ENCODE measurements at regions not wholly inside any gene's neighbourhood (a gene's known extent, or its start where the extent isn't known, plus 50 kb on each side); places are given as distances from the start of the nearest gene placed in this dataset.
A peak's percentile ranks its signal among the peaks of the same experiment; 100 is the strongest.

GRCh38 chr1:8259498-8260290 lies 58.2 kb upstream of the SLC45A1 start (continued):
- 0 out of 2 replicates have a peak, but pooled peaks have one; percentile 6 for TF ChIP-seq PRMT3 (CRISPR knock-in tag; IDR thresholded peaks at IDR 0.05; ENCODE audit: borderline replicate concordance, low read depth)
- no peak for TF ChIP-seq ZNF414 (CRISPR knock-in tag; IDR thresholded peaks at IDR 0.05)
- TF ChIP-seq ZNF446 (CRISPR knock-in tag; IDR thresholded peaks at IDR 0.05), result no peak
- TF ChIP-seq ZNF619 (CRISPR knock-in tag; IDR thresholded peaks at IDR 0.05), result 0 out of 2 replicates have a peak, but pooled peaks have one; percentile 47
- TF ChIP-seq EP300 (IDR thresholded peaks at IDR 0.05; ENCODE audit: low read depth in 2 of 2, low read length in 2 of 2), result peak; percentile 24 to 89; a peak in 3 of 4 replicates
- TF ChIP-seq EP300 (CRISPR knock-in tag; IDR thresholded peaks at IDR 0.05; ENCODE audit: borderline replicate concordance), result no peak
- no peak for TF ChIP-seq PRPF4 (IDR thresholded peaks at IDR 0.05; ENCODE audit: low read depth, low read length, poor library complexity, severe bottlenecking)
- 0 out of 2 replicates have a peak, but pooled peaks have one; percentile 22 for TF ChIP-seq ZNF605 (CRISPR knock-in tag; IDR thresholded peaks at IDR 0.05)

DNA sequence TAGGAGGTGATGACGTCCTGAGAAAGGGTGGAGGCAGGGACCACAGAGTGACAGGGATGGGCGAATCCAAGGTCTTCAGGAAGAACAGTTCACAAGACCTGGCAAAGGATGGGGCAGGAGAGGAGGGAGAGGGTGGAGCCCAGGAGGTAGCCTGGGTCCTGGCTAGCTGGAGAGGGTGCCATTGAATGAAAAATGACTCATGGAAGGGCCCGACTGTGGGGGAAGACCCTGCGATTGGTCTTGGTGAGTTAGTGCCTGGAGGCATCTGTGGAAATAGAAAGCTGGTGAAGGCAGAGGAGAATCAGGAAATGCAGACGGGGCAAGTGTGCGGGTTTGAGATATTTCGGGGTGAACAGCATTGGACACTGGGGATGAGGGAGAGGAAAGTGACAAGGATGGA lies 60.3 kb upstream of the SLC45A1 start:
- no peak overlapping the region for H2AFZ ChIP-seq (ENCODE audit: low read length)
- peak overlapping the region; percentile 91 for H3K27ac ChIP-seq (ENCODE audit: extremely low read length, insufficient read depth, low read length)
- no peaks in the 10 kb centered on the region for H3K36me3 ChIP-seq (replicated peaks in 1 of 2; ENCODE audit: control insufficient read depth in 1 of 2, insufficient read depth in 2 of 2, low read length in 2 of 2)
- ChIA-PET POLR2A (interaction anchor here (3.2 kb wide), 1 partner anchor 231 kb away, joined by 23 read pairs; the partner anchor contains the start of gene ERRFI1), CTCF (ENCODE audit: low intra/inter-chr PET ratio, low total read pairs) (no interaction called here)
- peak overlapping the region; percentile 23; the same call in 1 of the 2 replicates for H3K9ac ChIP-seq (ENCODE audit: insufficient read depth, low read depth, low read length)
- H3K27me3 ChIP-seq (ENCODE audit: control insufficient read depth in 1 of 2, insufficient read depth in 2 of 2, low read length in 2 of 2), result no peaks in the 10 kb centered on the region
- no peak for TF ChIP-seq KLF13 (CRISPR knock-in tag; IDR thresholded peaks at IDR 0.05)
- TF ChIP-seq MTA3 (CRISPR knock-in tag; IDR thresholded peaks at IDR 0.05), result no peak
- no peak for TF ChIP-seq KDM5B (CRISPR knock-in tag; IDR thresholded peaks at IDR 0.05; ENCODE audit: borderline replicate concordance)
- TF ChIP-seq SRY (CRISPR knock-in tag; IDR thresholded peaks at IDR 0.05), result no peak
- 0 out of 2 replicates have a peak, but pooled peaks have one; percentile 34 for TF ChIP-seq ZNF605 (CRISPR knock-in tag; IDR thresholded peaks at IDR 0.05)
- TF ChIP-seq, protein P1, sequence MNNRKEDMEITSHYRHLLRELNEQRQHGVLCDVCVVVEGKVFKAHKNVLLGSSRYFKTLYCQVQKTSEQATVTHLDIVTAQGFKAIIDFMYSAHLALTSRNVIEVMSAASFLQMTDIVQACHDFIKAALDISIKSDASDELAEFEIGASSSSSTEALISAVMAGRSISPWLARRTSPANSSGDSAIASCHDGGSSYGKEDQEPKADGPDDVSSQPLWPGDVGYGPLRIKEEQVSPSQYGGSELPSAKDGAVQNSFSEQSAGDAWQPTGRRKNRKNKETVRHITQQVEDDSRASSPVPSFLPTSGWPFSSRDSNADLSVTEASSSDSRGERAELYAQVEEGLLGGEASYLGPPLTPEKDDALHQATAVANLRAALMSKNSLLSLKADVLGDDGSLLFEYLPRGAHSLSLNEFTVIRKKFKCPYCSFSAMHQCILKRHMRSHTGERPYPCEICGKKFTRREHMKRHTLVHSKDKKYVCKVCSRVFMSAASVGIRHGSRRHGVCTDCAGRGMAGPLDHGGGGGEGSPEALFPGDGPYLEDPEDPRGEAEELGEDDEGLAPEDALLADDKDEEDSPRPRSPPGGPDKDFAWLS (CRISPR knock-in tag; IDR thresholded peaks at IDR 0.05; ENCODE audit: borderline replicate concordance), result no peak
- no peak for TF ChIP-seq MIER2 (CRISPR knock-in tag; IDR thresholded peaks at IDR 0.05)
- TF ChIP-seq ZBTB38 (CRISPR knock-in tag; IDR thresholded peaks at IDR 0.05), result 0 out of 2 replicates have a peak, but pooled peaks have one; percentile 8
- TF ChIP-seq E2F1 (CRISPR knock-in tag; IDR thresholded peaks at IDR 0.05), result no peak
- TF ChIP-seq RBFOX2 (IDR thresholded peaks at IDR 0.05; ENCODE audit: low read depth, low read length), result no peak
- TF ChIP-seq ZNF644 (CRISPR knock-in tag; IDR thresholded peaks at IDR 0.05; ENCODE audit: low read depth), result no peak
- no peak for TF ChIP-seq HCFC1 (IDR thresholded peaks at IDR 0.05; ENCODE audit: low read depth, low read length)
- no peak for TF ChIP-seq ZFP36 (IDR thresholded peaks at IDR 0.05; ENCODE audit: borderline replicate concordance, low read depth, low read length, partially characterized antibody)
- BruUV-seq (replicated peaks), result no TSS peak
- H3K9me3 ChIP-seq (ENCODE audit: low read length), result no peaks in the 10 kb centered on the region
- no peak for ATAC-seq
- H3K4me1 ChIP-seq (ENCODE audit: insufficient read depth, low read length), result peaks cover 70% of the 10 kb centered on the region
- no peak for DNase-seq (ENCODE audit: low spot score)
- H4K20me1 ChIP-seq (ENCODE audit: insufficient read depth, low read length), result no peaks in the 10 kb centered on the region
- in situ Hi-C loops (cut with HindIII; ENCODE audit: extremely low pct_ligation_motif_present, low pct_unique_long_range_greater_than_20kb) (no loop called here), intact Hi-C loops (cut with micrococcal nuclease; ENCODE audit: unreplicated experiment) (loop anchor here (2.0 to 5.0 kb wide), 3 partner anchors 55 to 75 kb away; no protein-coding TSS in a partner anchor)
- no peak for FAIRE-seq
- WGBS (ENCODE audit: low lambda C conversion rate), result 96% methylated on average over 7 of the region's 7 CpGs
- H3K4me3 ChIP-seq (replicated peaks in 1 of 3; ENCODE audit: insufficient read depth in 1 of 3, low read depth in 2 of 3, low read length in 3 of 3), result no peak overlapping the region
- H3K79me2 ChIP-seq (ENCODE audit: insufficient read depth, low read length), result no peaks in the 10 kb centered on the region
- no peak overlapping the region for H3K4me2 ChIP-seq (ENCODE audit: low read depth, low read length)
